ENCODE measurements at regions not wholly inside any gene's neighbourhood (a gene's known extent, or its start where the extent isn't known, plus 50 kb on each side); places are given as distances from the start of the nearest gene placed in this dataset.

- TF ChIP-seq CTCF (IDR thresholded peaks at IDR 0.05; ENCODE audit: poor library complexity, severe bottlenecking) (no peak), REST (IDR thresholded peaks at IDR 0.05; ENCODE audit: borderline replicate concordance) (no peak), TAF1 (IDR thresholded peaks at IDR 0.05; ENCODE audit: low read depth) (no peak)
Measured at GRCh38 chr7:155984028-155984580, 171.8 kb upstream of the SHH start.

All from neural cell (in vitro differentiated cells).